WTC11 (cell line): ENCODE measurements at regions not wholly inside any gene's neighbourhood (a gene's known extent, or its start where the extent isn't known, plus 50 kb on each side); places are given as distances from the start of the nearest gene placed in this dataset.

Experiments used
- ATAC-seq: fragments of 200-7000 bp; cut with Tn5 transposase; 2 replicates; pipeline ENCODE4 v1.10.0; 2021; ENCODE audit warnings: mild to moderate bottlenecking, moderate library complexity
- CTCF ChIA-PET: fragments of 300-600 bp; sonication (Branson Sonifier 250); formaldehyde crosslinking; loops from one replicate; lab custom pipeline; 2021; ENCODE audit warnings: antibody characterized with exemption; lab: Charles Lee
- POLR2A ChIA-PET: fragments of 350-600 bp; sonication (Branson Sonifier 250); formaldehyde crosslinking; loops from one replicate; lab custom pipeline; 2021; ENCODE audit warnings: antibody characterized with exemption; lab: Charles Lee
- DNase-seq: peaks from one replicate; pipeline ENCODE4 v3.0.0; 2021; ENCODE audit warnings: low spot score
- H3K27ac Mint-ChIP-seq: 2 replicates; pipeline ENCODE4 v1.8.0; 2021; ENCODE audit warnings: mixed read lengths
- H3K27me3 Mint-ChIP-seq: 2 replicates; pipeline ENCODE4 v1.8.0; 2021; ENCODE audit warnings: low read depth, mild to moderate bottlenecking, moderate library complexity, mixed read lengths
- H3K36me3 Mint-ChIP-seq: 2 replicates; pipeline ENCODE4 v1.8.0; 2021; ENCODE audit warnings: mixed read lengths
- H3K4me1 Mint-ChIP-seq: 2 replicates; pipeline ENCODE4 v1.8.0; 2022; ENCODE audit warnings: mixed read lengths
- H3K4me3 Mint-ChIP-seq: 2 replicates; pipeline ENCODE4 v1.8.0; 2021; ENCODE audit warnings: mild to moderate bottlenecking, moderate library complexity, mixed read lengths
- H3K9me3 Mint-ChIP-seq: 2 replicates; pipeline ENCODE4 v1.8.0; 2021; ENCODE audit warnings: mixed read lengths
- E2F5 ChIP-seq: sonication (generic); formaldehyde crosslinking; IDR thresholded peaks from 2 replicates; pipeline ENCODE4 v1.8.1; 2022; ENCODE audit warnings: mild to moderate bottlenecking, moderate library complexity, missing genetic modification reagents
- ETV6 ChIP-seq: sonication (generic); formaldehyde crosslinking; IDR thresholded peaks from 2 replicates; pipeline ENCODE4 v1.8.1; 2022; ENCODE audit warnings: mild to moderate bottlenecking, missing genetic modification reagents
- FOXK1 ChIP-seq: sonication (generic); formaldehyde crosslinking; IDR thresholded peaks from 2 replicates; pipeline ENCODE4 v1.8.0; 2022; ENCODE audit warnings: mild to moderate bottlenecking, moderate library complexity, missing genetic modification reagents
- FOXP1 ChIP-seq: sonication (generic); formaldehyde crosslinking; IDR thresholded peaks from 2 replicates; pipeline ENCODE4 v1.8.0; 2022; ENCODE audit warnings: missing genetic modification reagents, mild to moderate bottlenecking, moderate library complexity, borderline replicate concordance
- FOXP4 ChIP-seq: sonication (generic); formaldehyde crosslinking; IDR thresholded peaks from 2 replicates; pipeline ENCODE4 v1.8.0; 2022; ENCODE audit warnings: mild to moderate bottlenecking, missing genetic modification reagents
- HMGA2 ChIP-seq: fragments of 250-450 bp; sonication (Bioruptor Pico); IDR thresholded peaks from 2 replicates; pipeline ENCODE4 v1.4.0; 2021; ENCODE audit warnings: mild to moderate bottlenecking, moderate library complexity
- MLX ChIP-seq: sonication (generic); formaldehyde crosslinking; IDR thresholded peaks from 2 replicates; pipeline ENCODE4 v1.8.1; 2023; ENCODE audit warnings: mild to moderate bottlenecking, missing genetic modification reagents, moderate library complexity
- MYBL2 ChIP-seq: sonication (generic); formaldehyde crosslinking; IDR thresholded peaks from 2 replicates; pipeline ENCODE4 v1.8.1; 2023; ENCODE audit warnings: mild to moderate bottlenecking, moderate library complexity, missing genetic modification reagents
- NR3C1 ChIP-seq: sonication (generic); formaldehyde crosslinking; conservative IDR thresholded peaks from 2 replicates; pipeline ENCODE4 v1.8.1; 2023; ENCODE audit warnings: low read depth, mild to moderate bottlenecking, missing genetic modification reagents
- PREB ChIP-seq: sonication (generic); formaldehyde crosslinking; IDR thresholded peaks from 2 replicates; pipeline ENCODE4 v1.8.1; 2022; ENCODE audit warnings: mild to moderate bottlenecking, missing genetic modification reagents, moderate library complexity, borderline replicate concordance
- RELA ChIP-seq: sonication (generic); formaldehyde crosslinking; IDR thresholded peaks from 2 replicates; pipeline ENCODE4 v1.8.1; 2022; ENCODE audit warnings: missing genetic modification reagents, mild to moderate bottlenecking, borderline replicate concordance
- STAT6 ChIP-seq: sonication (generic); formaldehyde crosslinking; conservative IDR thresholded peaks from 2 replicates; pipeline ENCODE4 v1.8.1; 2023; ENCODE audit warnings: mild to moderate bottlenecking, low read depth, missing genetic modification reagents, moderate library complexity
- TP53 ChIP-seq: sonication (generic); formaldehyde crosslinking; IDR thresholded peaks from 2 replicates; pipeline ENCODE4 v1.8.1; 2023; ENCODE audit warnings: mild to moderate bottlenecking, missing genetic modification reagents
- ZBTB21 ChIP-seq: sonication (generic); formaldehyde crosslinking; IDR thresholded peaks from 2 replicates; pipeline ENCODE4 v1.8.1; 2023; ENCODE audit warnings: mild to moderate bottlenecking, missing genetic modification reagents, borderline replicate concordance
- ZBTB43 ChIP-seq: sonication (generic); formaldehyde crosslinking; IDR thresholded peaks from 2 replicates; pipeline ENCODE4 v1.8.1; 2023; ENCODE audit warnings: mild to moderate bottlenecking, missing genetic modification reagents
- ZMAT4 ChIP-seq: fragments of 250-450 bp; sonication (Bioruptor Pico); IDR thresholded peaks from 2 replicates; pipeline ENCODE4 v1.9.0; 2021; ENCODE audit warnings: mild to moderate bottlenecking
- ZNF232 ChIP-seq: sonication (generic); formaldehyde crosslinking; IDR thresholded peaks from 2 replicates; pipeline ENCODE4 v1.8.0; 2022; ENCODE audit warnings: mild to moderate bottlenecking, missing genetic modification reagents
- ZNF281 ChIP-seq: sonication (generic); formaldehyde crosslinking; IDR thresholded peaks from 2 replicates; pipeline ENCODE4 v1.8.0; 2023; ENCODE audit warnings: mild to moderate bottlenecking, missing genetic modification reagents
- ZNF425 ChIP-seq: fragments of 250-450 bp; sonication (Bioruptor Pico); conservative IDR thresholded peaks from 2 replicates; pipeline ENCODE4 v1.9.0; 2021; ENCODE audit warnings: mild to moderate bottlenecking
- ZNF512 ChIP-seq: sonication (generic); formaldehyde crosslinking; IDR thresholded peaks from 2 replicates; pipeline ENCODE4 v1.8.1; 2022; ENCODE audit warnings: missing genetic modification reagents, borderline replicate concordance

GRCh38 chr12:28127455-28127854, 62.8 kb upstream of the CCDC91 start:
- H3K27ac Mint-ChIP-seq, result no peak overlapping the region
- H3K4me3 Mint-ChIP-seq, result no peak overlapping the region
- no peaks in the 10 kb centered on the region for H3K9me3 Mint-ChIP-seq
- CTCF ChIA-PET, result no interaction called here
- no peak for TF ChIP-seq FOXP4 (CRISPR knock-in tag)
- no peak for TF ChIP-seq E2F5
- no peak for TF ChIP-seq ETV6 (CRISPR knock-in tag)
- TF ChIP-seq NR3C1, result no peak
- TF ChIP-seq STAT6 (CRISPR knock-in tag), result no peak
- TF ChIP-seq FOXP1 (CRISPR knock-in tag), result no peak
- no peak for TF ChIP-seq ZNF281 (CRISPR knock-in tag)
- no peak for TF ChIP-seq RELA (CRISPR knock-in tag)
- no peak for TF ChIP-seq ZBTB43 (CRISPR knock-in tag)
- TF ChIP-seq HMGA2, result no peak
- TF ChIP-seq FOXK1 (CRISPR knock-in tag), result no peak
- no peak for TF ChIP-seq TP53
- TF ChIP-seq MLX (CRISPR knock-in tag), result no peak
- TF ChIP-seq ZBTB21, result no peak
- no peak for TF ChIP-seq ZNF232 (CRISPR knock-in tag)
- TF ChIP-seq, all 79 proteins: peak for 0
- no peak for DNase-seq
- Mint-ChIP-seq H3K4me1 (peaks cover 6% of the 10 kb centered on the region; the same call in 1 of the 2 replicates), H3K27me3 (no peaks in the 10 kb centered on the region), H3K36me3 (no peaks in the 10 kb centered on the region)
- POLR2A ChIA-PET, result no interaction called here
- ATAC-seq, result no peak

- Mint-ChIP-seq H3K36me3 (no peaks in the 10 kb centered on the region), H3K27ac (no peak overlapping the region), H3K4me3 (no peak overlapping the region), H3K27me3 (no peaks in the 10 kb centered on the region), H3K9me3 (no peaks in the 10 kb centered on the region), H3K4me1 (peaks cover 6% of the 10 kb centered on the region; the same call in 1 of the 2 replicates)
- ChIA-PET CTCF (no interaction called here), POLR2A (no interaction called here)
- ATAC-seq (no peak), DNase-seq (no peak)
- TF ChIP-seq ZNF512 (CRISPR knock-in tag), result no peak
- no peak for TF ChIP-seq ZMAT4 (CRISPR knock-in tag)
- no peak for TF ChIP-seq MYBL2 (CRISPR knock-in tag)
- TF ChIP-seq ZNF425 (CRISPR knock-in tag), result no peak
- no peak for TF ChIP-seq PREB (CRISPR knock-in tag)
These were observed 61.2 kb upstream of the CCDC91 start for GRCh38 chr12:28129031-28129430.
